Naive B cell (primary cell): ENCODE measurements at regions not wholly inside any gene's neighbourhood (a gene's known extent, or its start where the extent isn't known, plus 50 kb on each side); places are given as distances from the start of the nearest gene placed in this dataset.

ENCODE experiments used
- ATAC-seq, 2 donors: fragments of 150-1000 bp; cut with Tn5 transposase; 2 replicates each; pipeline ENCODE4 v1.10.0; 2021; ENCODE audit warnings: low read depth in 2 of 2, mild to moderate bottlenecking in 2 of 2, moderate library complexity in 2 of 2
- DNase-seq: peaks from one replicate; pipeline ENCODE4 v3.0.0; 2022
- H3K27ac Mint-ChIP-seq, 6 donors: one replicate each; pipeline ENCODE4 v1.8.0; 2020 to 2022; ENCODE audit warnings: mild to moderate bottlenecking in 6 of 6, mixed read lengths in 6 of 6, moderate library complexity in 5 of 6, inconsistent platforms in 2 of 6
- H3K27me3 Mint-ChIP-seq, 3 donors: one replicate each; pipeline ENCODE4 v1.8.0; 2021 to 2022; ENCODE audit warnings: mixed read lengths in 3 of 3, mild to moderate bottlenecking in 1 of 3
- H3K36me3 Mint-ChIP-seq, 2 donors: one replicate each; pipeline ENCODE4 v1.8.0; 2020 to 2022; ENCODE audit warnings: mixed read lengths in 2 of 2, inconsistent platforms in 1 of 2, mild to moderate bottlenecking in 1 of 2
- H3K4me1 Mint-ChIP-seq, 3 donors: one replicate each; pipeline ENCODE4 v1.8.0; 2020 to 2022; ENCODE audit warnings: mixed read lengths in 3 of 3, inconsistent platforms in 1 of 3, mild to moderate bottlenecking in 1 of 3, moderate library complexity in 1 of 3
- H3K4me3 Mint-ChIP-seq, 8 donors: one replicate each; pipeline ENCODE4 v1.8.0; 2020 to 2022; ENCODE audit warnings: mild to moderate bottlenecking in 8 of 8, mixed read lengths in 8 of 8, moderate library complexity in 8 of 8, inconsistent platforms in 2 of 8
- H3K9me3 Mint-ChIP-seq, 7 donors: one replicate each; pipeline ENCODE4 v1.8.0; 2020 to 2022; ENCODE audit warnings: mixed read lengths in 7 of 7, mild to moderate bottlenecking in 5 of 7, inconsistent platforms in 2 of 7, moderate library complexity in 1 of 7

DNA sequence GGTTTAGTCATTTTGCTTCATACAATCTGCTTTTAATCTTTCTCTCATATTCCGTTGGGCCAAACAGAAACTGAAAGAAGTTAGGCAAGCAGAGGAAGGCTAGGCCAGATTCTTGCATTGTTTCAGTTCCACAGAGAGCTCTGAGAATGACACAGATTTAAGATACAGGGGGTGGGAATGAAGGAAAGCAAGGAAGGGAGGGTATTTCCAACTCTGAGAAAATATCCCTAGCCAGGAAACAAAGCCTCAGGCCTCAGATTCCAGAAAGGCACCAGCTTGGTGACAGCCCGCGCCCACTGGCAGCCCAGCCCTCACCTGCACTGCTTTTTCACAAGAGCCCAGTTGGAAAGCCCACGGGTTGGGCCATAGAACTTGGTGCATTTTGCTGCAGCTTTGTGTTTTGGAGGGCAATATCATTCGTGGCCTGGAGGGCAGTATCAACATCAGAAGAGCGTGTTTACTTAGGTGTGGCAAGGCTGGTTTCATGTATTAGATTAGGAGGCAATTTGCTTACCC is 63.5 kb downstream of the ENC1 start:
- Mint-ChIP-seq H3K4me3 (peak overlapping the region in 5 of 8 donors; percentile 0 to 63 (median 46)), H3K27ac (peak overlapping the region in 3 of 6 donors; percentile 16 to 76 (median 60)), H3K4me1 (peaks cover 5 to 11% (median 7%) of the 10 kb centered on the region in 3 donors), H3K36me3 (no peaks in the 10 kb centered on the region), H3K27me3 (peaks cover 0 to 14% (median 0%) of the 10 kb centered on the region in 3 donors), H3K9me3 (no peaks in the 10 kb centered on the region)
- DNase-seq: no peak
- peak; percentile 52 to 67 for ATAC-seq

GRCh38 chr5:74575741-74576538 is 64.6 kb downstream of the ENC1 start:
- ATAC-seq (no peak), DNase-seq (no peak)
- Mint-ChIP-seq H3K9me3 (peaks cover 0 to 2% (median 0%) of the 10 kb centered on the region in 7 donors), H3K27ac (peak overlapping the region in 1 of 6 donors; percentile 20), H3K27me3 (peaks cover 0 to 9% (median 0%) of the 10 kb centered on the region in 3 donors), H3K4me3 (peak overlapping the region in 4 of 8 donors; percentile 10 to 63 (median 40)), H3K36me3 (no peaks in the 10 kb centered on the region), H3K4me1 (peaks cover 5 to 11% (median 7%) of the 10 kb centered on the region in 3 donors)

- Mint-ChIP-seq H3K27me3 (peaks cover 0 to 5% (median 0%) of the 10 kb centered on the region in 3 donors), H3K27ac (no peak overlapping the region), H3K36me3 (peaks cover 0 to 5% of the 10 kb centered on the region in 2 donors), H3K4me3 (no peak overlapping the region), H3K4me1 (no peaks in the 10 kb centered on the region), H3K9me3 (peaks cover 0 to 12% (median 7%) of the 10 kb centered on the region in 7 donors)
- ATAC-seq (no peak), DNase-seq (no peak)
These were observed 70.3 kb downstream of the ENC1 start for GRCh38 chr5:74570250-74570649.

DNA sequence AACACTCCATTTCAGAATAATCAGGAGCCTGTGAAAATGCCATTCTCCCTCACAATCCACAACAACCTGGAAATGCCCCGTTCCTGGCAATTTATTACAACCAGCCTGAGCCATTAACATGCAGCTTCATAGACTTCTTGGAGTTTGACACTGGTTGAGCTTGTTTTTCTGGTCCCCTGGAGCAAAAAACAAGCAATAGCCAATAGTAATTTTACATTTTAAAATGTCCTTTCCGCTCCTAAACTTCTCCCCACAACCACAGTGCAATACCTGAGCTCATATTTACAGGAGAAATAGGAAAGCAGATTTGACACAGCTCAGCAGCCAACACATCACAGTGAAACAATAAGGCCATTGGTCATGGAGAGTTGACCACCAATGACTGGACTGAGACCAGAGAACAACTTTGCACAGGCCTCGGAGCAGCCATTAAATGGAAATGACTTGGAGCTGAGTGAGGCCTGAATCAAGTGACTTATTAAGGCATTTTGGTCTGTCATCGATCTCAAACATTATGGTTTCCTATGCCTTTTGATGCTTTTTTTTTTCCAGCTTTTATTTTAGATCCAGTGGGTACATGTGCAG is 73.0 kb downstream of the ENC1 start:
- H3K27me3 Mint-ChIP-seq: no peaks in the 10 kb centered on the region
- no peaks in the 10 kb centered on the region for H3K4me1 Mint-ChIP-seq
- H3K9me3 Mint-ChIP-seq: peaks cover 0 to 12% (median 7%) of the 10 kb centered on the region in 7 donors
- peak overlapping the region in 2 of 6 donors; percentile 11 to 12 for H3K27ac Mint-ChIP-seq
- no peak for ATAC-seq
- DNase-seq: no peak
- H3K36me3 Mint-ChIP-seq: peaks cover 0 to 5% of the 10 kb centered on the region in 2 donors
- no peak overlapping the region for H3K4me3 Mint-ChIP-seq

GRCh38 chr5:74562122-74562521 is 78.4 kb downstream of the ENC1 start:
- Mint-ChIP-seq H3K36me3 (no peaks in the 10 kb centered on the region), H3K9me3 (no peaks in the 10 kb centered on the region), H3K27me3 (peaks cover 0 to 20% (median 11%) of the 10 kb centered on the region in 3 donors), H3K4me3 (no peak overlapping the region), H3K27ac (no peak overlapping the region), H3K4me1 (no peaks in the 10 kb centered on the region)
- DNase-seq: no peak
- ATAC-seq: no peak

- Mint-ChIP-seq H3K27me3 (peaks cover 0 to 29% (median 16%) of the 10 kb centered on the region in 3 donors), H3K36me3 (no peaks in the 10 kb centered on the region), H3K4me1 (no peaks in the 10 kb centered on the region), H3K9me3 (no peaks in the 10 kb centered on the region), H3K27ac (no peak overlapping the region), H3K4me3 (no peak overlapping the region)
- ATAC-seq: no peak
- DNase-seq: no peak
These were observed 80.3 kb downstream of the ENC1 start for GRCh38 chr5:74560245-74560644.

DNA sequence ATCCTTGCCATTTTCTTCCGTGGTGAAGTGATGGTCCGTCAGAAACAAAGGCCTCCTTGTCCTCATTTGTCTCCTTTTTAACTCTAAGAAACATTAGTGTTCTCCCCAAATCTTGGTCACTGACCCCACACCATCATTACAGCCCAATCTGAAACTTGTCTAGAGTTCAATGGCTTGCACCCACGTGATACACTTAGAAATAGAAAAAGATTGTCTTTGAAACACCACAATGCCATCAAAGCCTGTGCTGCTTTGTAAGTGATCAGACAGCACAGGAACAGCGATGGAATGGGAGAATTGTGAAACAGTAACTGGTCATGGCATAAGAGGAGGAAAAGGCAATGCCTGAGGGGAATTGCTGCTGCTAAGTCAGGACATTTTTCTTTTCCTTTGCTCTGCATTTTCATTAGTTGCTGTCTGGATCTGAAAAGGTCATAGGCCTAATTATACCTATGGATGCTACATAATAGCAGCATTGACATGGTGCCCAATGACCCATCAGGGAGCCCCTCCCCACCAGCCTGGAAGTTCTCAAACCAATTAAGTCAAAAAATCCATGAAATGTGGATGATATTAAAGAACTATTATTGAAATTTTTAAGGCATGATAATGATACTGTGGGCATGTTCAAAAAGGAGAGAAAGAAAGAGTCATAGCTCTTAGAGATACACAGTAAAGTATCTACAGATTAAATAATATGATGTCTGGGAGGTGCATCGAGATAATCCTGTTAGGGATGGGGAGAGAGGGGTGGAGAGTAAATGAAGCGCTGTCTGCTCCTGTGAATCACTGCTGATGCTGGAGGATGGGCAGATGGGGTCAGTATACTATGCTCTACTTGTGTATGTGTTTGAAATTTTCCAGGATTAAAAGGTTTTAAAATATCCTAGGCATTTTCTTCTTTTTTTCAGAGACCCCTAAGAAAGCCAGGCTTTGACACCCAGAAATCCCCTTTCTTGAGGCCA is 83.6 kb downstream of the ENC1 start:
- ATAC-seq: no peak
- peaks cover 7 to 45% (median 20%) of the 10 kb centered on the region in 3 donors for H3K27me3 Mint-ChIP-seq
- H3K36me3 Mint-ChIP-seq: no peaks in the 10 kb centered on the region
- H3K27ac Mint-ChIP-seq: no peak overlapping the region
- no peak for DNase-seq
- H3K4me1 Mint-ChIP-seq: no peaks in the 10 kb centered on the region
- H3K9me3 Mint-ChIP-seq: peaks cover 0 to 6% (median 0%) of the 10 kb centered on the region in 7 donors
- H3K4me3 Mint-ChIP-seq: no peak overlapping the region

- Mint-ChIP-seq H3K9me3 (peaks cover 0 to 6% (median 0%) of the 10 kb centered on the region in 7 donors), H3K4me3 (no peak overlapping the region), H3K4me1 (no peaks in the 10 kb centered on the region), H3K27me3 (peaks cover 7 to 45% (median 20%) of the 10 kb centered on the region in 3 donors), H3K36me3 (no peaks in the 10 kb centered on the region), H3K27ac (no peak overlapping the region)
- ATAC-seq (no peak), DNase-seq (no peak)
These were observed 84.5 kb downstream of the ENC1 start for GRCh38 chr5:74556006-74556405.

DNA sequence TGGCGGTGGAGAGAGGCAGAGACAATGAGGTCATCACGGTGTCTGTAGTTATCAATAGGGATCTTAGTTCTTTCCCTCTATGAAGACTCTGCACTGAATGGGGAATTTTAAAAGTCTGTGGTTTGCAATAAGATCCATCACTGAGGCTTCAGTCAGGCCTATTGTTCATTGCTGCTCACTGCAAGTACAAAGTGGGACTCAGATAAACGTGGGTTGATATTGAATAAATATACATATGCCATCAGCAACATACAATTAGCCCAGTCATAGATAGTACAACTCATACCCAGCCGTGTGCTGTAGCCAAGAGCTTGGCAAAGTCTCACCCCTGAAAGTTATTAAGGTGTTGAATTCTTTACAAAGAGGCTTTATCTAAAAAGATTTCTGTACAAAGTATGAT is 88.4 kb downstream of the ENC1 start:
- H3K9me3 Mint-ChIP-seq: peaks cover 0 to 6% (median 0%) of the 10 kb centered on the region in 7 donors
- no peaks in the 10 kb centered on the region for H3K36me3 Mint-ChIP-seq
- no peaks in the 10 kb centered on the region for H3K4me1 Mint-ChIP-seq
- H3K4me3 Mint-ChIP-seq: no peak overlapping the region
- no peak overlapping the region for H3K27ac Mint-ChIP-seq
- ATAC-seq: no peak
- peaks cover 7 to 25% (median 9%) of the 10 kb centered on the region in 3 donors for H3K27me3 Mint-ChIP-seq
- DNase-seq: no peak

- no peak overlapping the region for H3K27ac Mint-ChIP-seq
- H3K4me1 Mint-ChIP-seq: no peaks in the 10 kb centered on the region
- peaks cover 0 to 6% (median 0%) of the 10 kb centered on the region in 7 donors for H3K9me3 Mint-ChIP-seq
- no peak for ATAC-seq
- no peak for DNase-seq
- peaks cover 4 to 18% (median 7%) of the 10 kb centered on the region in 3 donors for H3K27me3 Mint-ChIP-seq
- no peaks in the 10 kb centered on the region for H3K36me3 Mint-ChIP-seq
- H3K4me3 Mint-ChIP-seq: no peak overlapping the region
These were observed 89.6 kb downstream of the ENC1 start for GRCh38 chr5:74550927-74551326.

GRCh38 chr5:74549384-74549783 is 91.1 kb downstream of the ENC1 start:
- Mint-ChIP-seq H3K27ac (peak overlapping the region in 1 of 6 donors; percentile 27), H3K9me3 (peaks cover 0 to 6% (median 0%) of the 10 kb centered on the region in 7 donors), H3K4me1 (no peaks in the 10 kb centered on the region), H3K4me3 (no peak overlapping the region), H3K27me3 (peaks cover 0 to 9% (median 4%) of the 10 kb centered on the region in 3 donors), H3K36me3 (no peaks in the 10 kb centered on the region)
- no peak for ATAC-seq
- DNase-seq: no peak

GRCh38 chr5:74546796-74547195 is 93.7 kb downstream of the ENC1 start:
- Mint-ChIP-seq H3K9me3 (no peaks in the 10 kb centered on the region), H3K36me3 (no peaks in the 10 kb centered on the region), H3K27me3 (peaks cover 5 to 15% (median 6%) of the 10 kb centered on the region in 3 donors), H3K27ac (no peak overlapping the region), H3K4me1 (no peaks in the 10 kb centered on the region), H3K4me3 (no peak overlapping the region)
- no peak for ATAC-seq
- DNase-seq: no peak

GRCh38 chr5:74544811-74545210 is 95.7 kb downstream of the ENC1 start:
- Mint-ChIP-seq H3K4me3 (no peak overlapping the region), H3K9me3 (no peaks in the 10 kb centered on the region), H3K27ac (no peak overlapping the region), H3K27me3 (peaks cover 5 to 15% (median 6%) of the 10 kb centered on the region in 3 donors), H3K36me3 (no peaks in the 10 kb centered on the region), H3K4me1 (no peaks in the 10 kb centered on the region)
- ATAC-seq: no peak
- DNase-seq: no peak
